H1 (cell line): ENCODE measurements at regions not wholly inside any gene's neighbourhood (a gene's known extent, or its start where the extent isn't known, plus 50 kb on each side); places are given as distances from the start of the nearest gene placed in this dataset.

Experiments used
- CTCF ChIA-PET: fragments of 300-600 bp; sonication (Branson Sonifier 250); formaldehyde crosslinking; loops from one replicate; lab custom pipeline; 2021; ENCODE audit not compliant: partially characterized antibody; lab: Charles Lee
- POLR2A ChIA-PET: fragments of 300-600 bp; sonication (Branson Sonifier 250); formaldehyde crosslinking; loops from one replicate; lab custom pipeline; 2021; ENCODE audit warnings: inconsistent platforms; ENCODE audit not compliant: partially characterized antibody; lab: Charles Lee
- DNase-seq, 2 experiments: peaks; one replicate each; pipeline versions ENCODE4 v3.0.0 to v3.0.0-alpha.2; 2010 to 2022; ENCODE audit warnings: low spot score in 2 of 2, low read depth in 1 of 2, mixed read lengths in 1 of 2
- FAIRE-seq: peaks from 2 replicates; lab custom pipeline; 2011; peaks lifted over from hg19 to GRCh38; lab: Jason Lieb, UNC
- H2AFZ ChIP-seq: 2 replicates; pipeline ENCODE4 v1.8.1; 2012; ENCODE audit warnings: low read length, inconsistent platforms
- H2AK5ac ChIP-seq: 2 replicates; pipeline ENCODE4 v1.6.1; 2013; ENCODE audit warnings: low read depth, low read length
- H2BK120ac ChIP-seq: replicated peaks from 2 replicates; pipeline ENCODE3; 2013; ENCODE audit warnings: low read depth, low read length, inconsistent platforms
- H2BK12ac ChIP-seq: 2 replicates; pipeline ENCODE4 v1.6.1; 2013; ENCODE audit warnings: low read depth, low read length
- H2BK15ac ChIP-seq: 2 replicates; pipeline ENCODE4 v1.6.1; 2013; ENCODE audit warnings: low read length
- H2BK20ac ChIP-seq: 2 replicates; pipeline ENCODE4 v1.6.1; 2013; ENCODE audit warnings: low read length
- H2BK5ac ChIP-seq: 2 replicates; pipeline ENCODE4 v1.6.1; 2013; ENCODE audit warnings: low read depth, low read length
- H3K14ac ChIP-seq: 2 replicates; pipeline ENCODE4 v1.6.1; 2013; ENCODE audit warnings: inconsistent platforms; ENCODE audit not compliant: insufficient read length
- H3K18ac ChIP-seq: 2 replicates; pipeline ENCODE4 v1.6.1; 2013; ENCODE audit warnings: low read length; ENCODE audit errors: extremely low read depth
- H3K23ac ChIP-seq: 2 replicates; pipeline ENCODE4 v1.6.1; 2013; ENCODE audit warnings: inconsistent platforms; ENCODE audit not compliant: insufficient read length
- H3K23me2 ChIP-seq: 2 replicates; pipeline ENCODE4 v1.6.1; 2013; ENCODE audit warnings: low read depth, low read length
- H3K27ac ChIP-seq: 2 replicates; pipeline ENCODE4 v1.6.1; 2011; ENCODE audit warnings: low read depth, low read length, inconsistent platforms
- H3K27me3 ChIP-seq, 4 experiments: replicated peaks in 1 of 4; 1 replicate in 1 of 4; 2 replicates in 3 of 4; pipeline versions ENCODE4 v1.6.1 to v1.8.1; 2011 to 2013; ENCODE audit warnings: low read length in 3 of 4, mild to moderate bottlenecking in 3 of 4, inconsistent platforms in 2 of 4, mixed read lengths in 2 of 4, moderate library complexity in 1 of 4; ENCODE audit not compliant: control insufficient read depth in 3 of 4, insufficient read depth in 3 of 4; ENCODE audit errors: extremely low read depth in 1 of 4
- H3K36me3 ChIP-seq, 4 experiments: 2 replicates each; pipeline versions ENCODE4 v1.6.1 to v1.8.1; 2011 to 2013; ENCODE audit warnings: mild to moderate bottlenecking in 4 of 4, low read length in 3 of 4, moderate library complexity in 2 of 4, control low read depth in 1 of 4, inconsistent platforms in 1 of 4; ENCODE audit not compliant: insufficient read depth in 4 of 4, control insufficient read depth in 2 of 4
- H3K4ac ChIP-seq: replicated peaks from 2 replicates; pipeline ENCODE3; 2013; ENCODE audit warnings: low read length, low read depth, mixed read lengths, inconsistent platforms; ENCODE audit not compliant: insufficient read length
- H3K4me1 ChIP-seq, 4 experiments: replicated peaks in 1 of 4; 1 replicate in 1 of 4; 2 replicates in 3 of 4; pipeline versions ENCODE4 v1.6.1 to v1.8.1; 2011 to 2013; ENCODE audit warnings: low read length in 3 of 4, inconsistent platforms in 2 of 4, mixed read lengths in 1 of 4; ENCODE audit not compliant: insufficient read depth in 4 of 4, control insufficient read depth in 3 of 4
- H3K4me2 ChIP-seq, 2 experiments: 2 replicates each; pipeline versions ENCODE4 v1.6.1 to v1.8.1; 2011 to 2013; ENCODE audit warnings: low read depth in 2 of 2, low read length in 2 of 2, control low read depth in 1 of 2, inconsistent platforms in 1 of 2, mild to moderate bottlenecking in 1 of 2; ENCODE audit not compliant: insufficient read depth in 1 of 2
- H3K4me3 ChIP-seq, 4 experiments: fragments of 200-600, 300-600 bp in 1 of 4; sonication (generic), shearing (Covaris generic), sonication (Bioruptor Twin) in 1 of 4; 2 replicates each; pipeline versions ENCODE4 v1.5.1 to v1.8.1; 2011 to 2016; ENCODE audit warnings: low read length in 4 of 4, low read depth in 3 of 4, control low read depth in 2 of 4, inconsistent platforms in 2 of 4, mild to moderate bottlenecking in 2 of 4, mixed read lengths in 1 of 4, moderate library complexity in 1 of 4; ENCODE audit not compliant: insufficient read depth in 2 of 4; ENCODE audit errors: extremely low read depth in 1 of 4
- H3K56ac ChIP-seq: replicated peaks from 2 replicates; pipeline ENCODE3; 2013; ENCODE audit warnings: low read depth, mild to moderate bottlenecking, mixed read lengths, low read length, inconsistent platforms; ENCODE audit not compliant: insufficient read length
- H3K79me1 ChIP-seq: 2 replicates; pipeline ENCODE4 v1.6.1; 2013; ENCODE audit warnings: low read depth, low read length, control low read depth
- H3K79me2 ChIP-seq, 2 experiments: 2 replicates each; pipeline versions ENCODE4 v1.6.1 to v1.8.1; 2012 to 2013; ENCODE audit warnings: low read length in 2 of 2, mild to moderate bottlenecking in 2 of 2, inconsistent platforms in 1 of 2; ENCODE audit not compliant: insufficient read depth in 2 of 2, control insufficient read depth in 1 of 2
- H3K9ac ChIP-seq, 4 experiments: replicated peaks in 1 of 4; 1 replicate in 1 of 4; 2 replicates in 3 of 4; pipeline versions ENCODE4 v1.6.1 to v1.8.1; 2011 to 2013; ENCODE audit warnings: low read depth in 3 of 4, low read length in 3 of 4, control low read depth in 2 of 4, mild to moderate bottlenecking in 2 of 4, moderate library complexity in 2 of 4, inconsistent platforms in 1 of 4; ENCODE audit errors: extremely low read depth in 1 of 4
- H3K9me3 ChIP-seq, 2 experiments: 2 replicates each; pipeline versions ENCODE4 v1.6.1 to v1.8.1; 2012 to 2013; ENCODE audit warnings: mild to moderate bottlenecking in 2 of 2, moderate library complexity in 2 of 2, control low read depth in 1 of 2, inconsistent platforms in 1 of 2, low read depth in 1 of 2, low read length in 1 of 2, mixed read lengths in 1 of 2; ENCODE audit not compliant: insufficient read depth in 2 of 2
- H4K20me1 ChIP-seq, 2 experiments: replicated peaks in 1 of 2; 2 replicates each; pipeline versions ENCODE3 to v1.8.1; 2011 to 2013; ENCODE audit warnings: inconsistent platforms in 2 of 2, low read length in 2 of 2, mild to moderate bottlenecking in 1 of 2; ENCODE audit not compliant: insufficient read depth in 2 of 2, control insufficient read depth in 1 of 2
- H4K5ac ChIP-seq: 2 replicates; pipeline ENCODE4 v1.6.1; 2013; ENCODE audit warnings: low read length, low read depth, mixed read lengths, inconsistent platforms; ENCODE audit not compliant: insufficient read length
- H4K8ac ChIP-seq: 2 replicates; pipeline ENCODE4 v1.8.0; 2013; ENCODE audit warnings: mild to moderate bottlenecking, moderate library complexity, low read length, inconsistent platforms; ENCODE audit not compliant: insufficient read depth; ENCODE audit errors: extremely low read depth
- H4K91ac ChIP-seq: replicated peaks from 2 replicates; pipeline ENCODE3; 2013; ENCODE audit warnings: low read length, mixed read lengths, inconsistent platforms; ENCODE audit not compliant: insufficient read length
- EGR1 ChIP-seq: IDR thresholded peaks from 2 replicates; pipeline ENCODE4 v1.6.1; 2011; ENCODE audit warnings: low read depth, low read length, borderline replicate concordance
- KDM5A ChIP-seq: fragments of 200-600 bp; IDR thresholded peaks from 2 replicates; pipeline ENCODE4 v1.7.1; 2012; ENCODE audit warnings: mild to moderate bottlenecking, low read length, inconsistent platforms, mixed read lengths
- POLR2AphosphoS5 ChIP-seq: IDR thresholded peaks from 2 replicates; pipeline ENCODE4 v1.6.1; 2011; ENCODE audit warnings: low read depth, low read length
- RAD21 ChIP-seq, 2 experiments: IDR thresholded peaks in 1 of 2; conservative IDR thresholded peaks in 1 of 2; 2 replicates each; pipeline ENCODE4 v1.6.1; 2011; ENCODE audit warnings: low read depth in 2 of 2, low read length in 2 of 2, improper control_type of control experiment in 1 of 2, inconsistent platforms in 1 of 2, mild to moderate bottlenecking in 1 of 2, moderate library complexity in 1 of 2
- RXRA ChIP-seq: IDR thresholded peaks from 2 replicates; pipeline ENCODE4 v1.6.1; 2011; ENCODE audit warnings: low read depth, mild to moderate bottlenecking, low read length, moderate library complexity; ENCODE audit not compliant: insufficient read depth
- WGBS, 2 experiments: shearing (Covaris generic) in 1 of 2; methylation state at CpG; one replicate each; pipeline versions ENCODE4 v1.1.6 to v1.1.7; 2013 to 2015; ENCODE audit warnings: low lambda C conversion rate in 2 of 2, mixed read lengths in 2 of 2, inconsistent platforms in 1 of 2, low coverage in 1 of 2, missing lambda C conversion rate in 1 of 2; ENCODE audit not compliant: insufficient replicate concordance in 2 of 2, insufficient coverage in 1 of 2, insufficient read length in 1 of 2; ENCODE audit errors: extremely low coverage in 1 of 2, missing lambda C conversion rate in 1 of 2; 5-methylcytosine and 5-hydroxymethylcytosine counted together

DNA sequence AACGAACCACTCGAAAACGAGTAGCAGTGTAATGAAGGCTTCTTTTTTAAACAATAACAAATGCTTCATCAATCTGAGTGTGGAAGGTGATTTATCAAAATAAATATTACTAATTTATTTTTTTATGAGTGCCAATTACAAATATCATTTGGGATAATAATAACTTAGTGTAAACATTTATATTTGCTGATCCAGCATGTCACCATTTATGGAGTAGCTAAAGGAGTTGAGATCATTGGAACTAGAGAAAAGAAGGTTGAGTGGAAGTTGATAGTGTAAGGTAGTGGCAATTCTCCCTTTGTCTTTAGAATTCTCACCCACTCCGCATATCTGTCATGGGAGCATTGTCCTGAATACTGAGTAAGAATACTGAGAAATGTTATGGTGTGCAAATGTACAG, 67.1 kb upstream of the KIF26B start:
- no peak overlapping the region for H3K14ac ChIP-seq
- no peak overlapping the region for H2AK5ac ChIP-seq
- FAIRE-seq = no peak
- no peaks in the 10 kb centered on the region for H3K79me1 ChIP-seq
- WGBS, 2 experiments = 93% methylated on average over 4 of the region's 4 CpGs; no CpG with 5 or more reads in 1 of the 2 experiments
- no peak overlapping the region for H4K8ac ChIP-seq
- H4K5ac ChIP-seq = no peak overlapping the region
- H2AFZ ChIP-seq = no peak overlapping the region
- H3K27me3 ChIP-seq = no peaks in the 10 kb centered on the region
- no peak overlapping the region for H3K4ac ChIP-seq
- no peak for DNase-seq
- no peaks in the 10 kb centered on the region for H3K4me1 ChIP-seq
- H2BK12ac ChIP-seq = no peak overlapping the region
- no peak overlapping the region for H2BK20ac ChIP-seq
- no peak overlapping the region for H4K91ac ChIP-seq
- H3K23ac ChIP-seq = no peak overlapping the region
- H3K79me2 ChIP-seq = no peaks in the 10 kb centered on the region
- H3K36me3 ChIP-seq = peaks cover 0 to 9% (median 1%) of the 10 kb centered on the region in 4 experiments; a peak in 3 of 8 replicates
- H3K56ac ChIP-seq = no peak overlapping the region
- H3K18ac ChIP-seq = no peak overlapping the region
- no peak overlapping the region for H2BK5ac ChIP-seq
- peaks cover 5% of the 10 kb centered on the region in 2 experiments; a peak in 2 of 4 replicates for H3K9me3 ChIP-seq
- ChIA-PET CTCF (interaction anchor here (1.5 kb wide), 1 partner anchor 68 kb away, joined by 3 read pairs; the partner anchor contains the start of gene KIF26B), POLR2A (no interaction called here)
- H3K23me2 ChIP-seq = no peaks in the 10 kb centered on the region
- H3K4me2 ChIP-seq = no peak overlapping the region
- H2BK120ac ChIP-seq = no peak overlapping the region
- H4K20me1 ChIP-seq = no peaks in the 10 kb centered on the region
- H3K4me3 ChIP-seq = no peak overlapping the region
- H2BK15ac ChIP-seq = no peak overlapping the region
- H3K9ac ChIP-seq = no peak overlapping the region
- no peak overlapping the region for H3K27ac ChIP-seq
- TF ChIP-seq POLR2AphosphoS5 = no peak
- TF ChIP-seq KDM5A = no peak
- TF ChIP-seq EGR1 = no peak
- TF ChIP-seq RAD21 (IDR thresholded peaks at IDR 0.05 in 1 of 2, conservative IDR thresholded peaks at IDR 0.05 in 1 of 2; ENCODE audit: low read depth in 2 of 2, low read length in 2 of 2) = no peak
- TF ChIP-seq RXRA = no peak
